Muscle of arm (tissue), 1 donor: ENCODE measurements at regions not wholly inside any gene's neighbourhood (a gene's known extent, or its start where the extent isn't known, plus 50 kb on each side); places are given as distances from the start of the nearest gene placed in this dataset.

Experiments
- DNase-seq: peaks from one replicate; pipeline ENCODE4 v3.0.0-alpha.2; 2013

- no peak for DNase-seq
These were observed 2123.1 kb upstream of the TENM3 start for GRCh38 chr4:180120068-180120467.

- peak; percentile 10 for DNase-seq
These were observed 2108.9 kb upstream of the TENM3 start for GRCh38 chr4:180134091-180134866.

GRCh38 chr4:180141734-180142133, 2101.5 kb upstream of the TENM3 start:
- no peak for DNase-seq

GRCh38 chr4:180148737-180149136, 2094.5 kb upstream of the TENM3 start:
- no peak for DNase-seq

GRCh38 chr4:180150818-180151217, 2092.4 kb upstream of the TENM3 start:
- DNase-seq: no peak

- DNase-seq: no peak
These were observed 2090.4 kb upstream of the TENM3 start for GRCh38 chr4:180152831-180153230.

- no peak for DNase-seq
These were observed 2089.6 kb upstream of the TENM3 start for GRCh38 chr4:180153587-180153986.

GRCh38 chr4:180156684-180157083, 2086.5 kb upstream of the TENM3 start:
- DNase-seq: no peak

GRCh38 chr4:180160195-180160983, 2082.8 kb upstream of the TENM3 start:
- DNase-seq: no peak

- DNase-seq: no peak
These were observed 2078.4 kb upstream of the TENM3 start for GRCh38 chr4:180164799-180165198.

- no peak for DNase-seq
These were observed 2073.8 kb upstream of the TENM3 start for GRCh38 chr4:180169394-180169793.

GRCh38 chr4:180169966-180170365, 2073.2 kb upstream of the TENM3 start:
- no peak for DNase-seq

GRCh38 chr4:180179146-180179545, 2064.1 kb upstream of the TENM3 start:
- no peak for DNase-seq

GRCh38 chr4:180189666-180190065, 2053.5 kb upstream of the TENM3 start:
- DNase-seq: no peak

- no peak for DNase-seq
These were observed 2052.8 kb upstream of the TENM3 start for GRCh38 chr4:180190382-180190781.

- no peak for DNase-seq
These were observed 2045.7 kb upstream of the TENM3 start for GRCh38 chr4:180197471-180197870.

GRCh38 chr4:180203349-180203748, 2039.9 kb upstream of the TENM3 start:
- DNase-seq: no peak

GRCh38 chr4:180205276-180205675, 2037.9 kb upstream of the TENM3 start:
- DNase-seq: no peak

GRCh38 chr4:180207921-180208320, 2035.3 kb upstream of the TENM3 start:
- DNase-seq: no peak

- DNase-seq: no peak
These were observed 2026.1 kb upstream of the TENM3 start for GRCh38 chr4:180217070-180217469.

- DNase-seq: no peak
These were observed 2024.1 kb upstream of the TENM3 start for GRCh38 chr4:180219080-180219479.

GRCh38 chr4:180225977-180226376, 2017.2 kb upstream of the TENM3 start:
- no peak for DNase-seq

- no peak for DNase-seq
These were observed 2008.5 kb upstream of the TENM3 start for GRCh38 chr4:180234730-180235129.
